C4-2B (cell line): ENCODE measurements at regions not wholly inside any gene's neighbourhood (a gene's known extent, or its start where the extent isn't known, plus 50 kb on each side); places are given as distances from the start of the nearest gene placed in this dataset.

ENCODE experiments used
- H3K27ac ChIP-seq: fragments of 450-650 bp; 2 replicates; pipeline ENCODE4 v1.5.1; 2017
- ZFX ChIP-seq: fragments of 450-650 bp; IDR thresholded peaks from 2 replicates; pipeline ENCODE4 v1.6.1; 2017
- TF ChIP-seq, protein P1 (sequence below): fragments of 450-650 bp; conservative IDR thresholded peaks from 2 replicates; pipeline ENCODE4 v1.5.1; 2017; ENCODE audit warnings: mild to moderate bottlenecking

DNA sequence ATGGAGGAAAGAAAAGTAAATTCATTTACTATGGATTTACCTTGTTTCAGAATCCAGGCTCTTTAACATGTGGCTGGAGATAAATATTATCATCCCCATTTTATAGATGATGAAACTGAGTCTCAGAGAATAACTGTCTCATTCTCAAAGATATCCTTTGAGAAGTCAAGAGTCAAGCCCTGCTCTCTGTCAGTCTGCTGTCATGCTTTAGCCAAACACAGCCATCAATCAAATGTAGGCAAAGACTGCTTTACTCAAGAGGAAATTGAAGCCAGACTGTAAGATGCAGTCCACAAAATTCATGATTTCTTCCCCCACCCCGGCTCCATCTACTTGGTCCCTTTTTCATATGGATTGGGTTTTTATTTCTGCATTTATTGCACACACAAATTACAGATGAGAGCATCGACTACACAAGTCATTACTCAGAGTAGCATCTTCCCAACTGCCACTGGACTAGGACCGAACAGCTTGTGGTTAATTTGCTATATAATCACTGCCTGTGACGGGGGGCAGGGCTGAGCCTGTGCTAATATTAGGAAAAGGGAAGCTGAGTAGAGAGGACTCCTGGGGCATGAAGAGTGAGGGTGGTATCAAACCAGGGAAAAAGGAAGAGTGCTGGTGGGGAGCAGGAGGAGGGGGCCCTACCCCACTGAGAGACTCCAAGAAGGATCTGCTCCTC, 102.7 kb upstream of the TOP1 start:
- TF ChIP-seq, protein P1, sequence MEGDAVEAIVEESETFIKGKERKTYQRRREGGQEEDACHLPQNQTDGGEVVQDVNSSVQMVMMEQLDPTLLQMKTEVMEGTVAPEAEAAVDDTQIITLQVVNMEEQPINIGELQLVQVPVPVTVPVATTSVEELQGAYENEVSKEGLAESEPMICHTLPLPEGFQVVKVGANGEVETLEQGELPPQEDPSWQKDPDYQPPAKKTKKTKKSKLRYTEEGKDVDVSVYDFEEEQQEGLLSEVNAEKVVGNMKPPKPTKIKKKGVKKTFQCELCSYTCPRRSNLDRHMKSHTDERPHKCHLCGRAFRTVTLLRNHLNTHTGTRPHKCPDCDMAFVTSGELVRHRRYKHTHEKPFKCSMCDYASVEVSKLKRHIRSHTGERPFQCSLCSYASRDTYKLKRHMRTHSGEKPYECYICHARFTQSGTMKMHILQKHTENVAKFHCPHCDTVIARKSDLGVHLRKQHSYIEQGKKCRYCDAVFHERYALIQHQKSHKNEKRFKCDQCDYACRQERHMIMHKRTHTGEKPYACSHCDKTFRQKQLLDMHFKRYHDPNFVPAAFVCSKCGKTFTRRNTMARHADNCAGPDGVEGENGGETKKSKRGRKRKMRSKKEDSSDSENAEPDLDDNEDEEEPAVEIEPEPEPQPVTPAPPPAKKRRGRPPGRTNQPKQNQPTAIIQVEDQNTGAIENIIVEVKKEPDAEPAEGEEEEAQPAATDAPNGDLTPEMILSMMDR: no peak
- no peak for TF ChIP-seq ZFX
- no peak overlapping the region for H3K27ac ChIP-seq

DNA sequence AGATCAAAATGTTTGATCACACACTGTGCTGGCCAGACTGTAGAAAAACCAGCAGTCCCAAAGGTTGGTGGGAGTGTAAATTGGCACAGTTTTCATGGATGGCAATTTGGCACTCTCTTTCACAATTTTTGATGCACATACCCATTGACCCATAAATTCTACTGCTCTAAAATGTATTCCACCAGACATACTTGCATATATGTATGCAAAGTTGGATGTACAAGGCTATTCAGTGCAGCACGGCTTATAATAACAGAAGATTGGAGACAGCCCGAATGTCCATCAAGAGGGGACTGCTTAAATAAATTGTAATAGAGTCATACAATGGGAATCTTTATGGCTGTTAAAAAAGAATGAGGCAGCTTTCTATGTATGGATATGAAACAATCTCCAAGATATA, 101.7 kb upstream of the TOP1 start:
- H3K27ac ChIP-seq: no peak overlapping the region
- TF ChIP-seq, protein P1: no peak
- TF ChIP-seq ZFX: no peak

DNA sequence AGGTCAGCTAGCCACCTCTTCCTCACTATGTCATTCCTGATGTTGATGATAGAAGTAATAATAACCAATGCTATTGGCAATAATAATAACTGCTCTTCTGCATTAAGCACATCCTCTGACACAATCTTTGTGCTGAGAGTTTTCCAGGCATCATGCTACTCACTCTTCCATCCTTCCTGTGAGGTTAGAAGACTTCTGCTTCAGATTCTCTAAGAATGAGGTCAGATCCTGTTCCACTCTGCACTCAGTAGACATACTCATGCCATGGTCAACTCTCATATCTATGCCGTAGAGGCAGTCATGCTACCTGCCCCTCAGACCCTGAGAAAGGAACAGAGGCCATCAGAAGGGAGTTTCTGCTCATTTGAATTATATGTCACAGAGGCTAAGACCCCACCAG, 98.1 kb upstream of the TOP1 start:
- no peak for TF ChIP-seq ZFX
- TF ChIP-seq, protein P1: no peak
- no peak overlapping the region for H3K27ac ChIP-seq

DNA sequence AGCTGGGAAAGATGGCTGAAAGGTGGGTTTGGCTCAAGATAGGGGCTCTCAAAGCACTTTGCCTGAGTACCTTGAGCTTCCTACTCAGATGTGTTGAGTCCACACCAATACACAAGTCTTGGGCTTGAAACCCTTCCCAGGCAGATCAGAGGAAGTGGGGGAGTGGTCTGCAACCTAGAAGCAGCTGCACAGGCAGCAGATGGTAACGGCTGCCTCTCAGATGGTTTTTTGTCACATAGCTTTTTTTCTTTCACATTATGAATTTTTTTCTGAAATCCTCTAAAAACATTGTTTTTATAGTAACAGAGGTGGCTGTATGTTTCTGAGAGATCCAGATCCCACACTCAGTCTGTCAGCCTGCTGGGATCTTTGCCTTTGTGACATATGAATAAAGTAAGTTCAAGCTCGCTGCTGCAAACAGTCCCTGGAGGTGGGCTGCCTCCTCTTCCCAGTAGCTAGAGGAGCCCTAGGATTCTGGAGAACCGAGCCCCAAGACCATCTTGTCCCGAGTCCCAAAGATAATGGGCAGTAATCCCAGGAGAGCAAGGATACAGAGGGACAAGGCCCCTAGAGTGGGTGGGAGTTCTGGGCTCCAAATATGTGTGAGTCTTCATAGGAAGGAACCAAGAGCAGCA, 97.1 kb upstream of the TOP1 start:
- no peak overlapping the region for H3K27ac ChIP-seq
- no peak for TF ChIP-seq ZFX
- TF ChIP-seq, protein P1: no peak

DNA sequence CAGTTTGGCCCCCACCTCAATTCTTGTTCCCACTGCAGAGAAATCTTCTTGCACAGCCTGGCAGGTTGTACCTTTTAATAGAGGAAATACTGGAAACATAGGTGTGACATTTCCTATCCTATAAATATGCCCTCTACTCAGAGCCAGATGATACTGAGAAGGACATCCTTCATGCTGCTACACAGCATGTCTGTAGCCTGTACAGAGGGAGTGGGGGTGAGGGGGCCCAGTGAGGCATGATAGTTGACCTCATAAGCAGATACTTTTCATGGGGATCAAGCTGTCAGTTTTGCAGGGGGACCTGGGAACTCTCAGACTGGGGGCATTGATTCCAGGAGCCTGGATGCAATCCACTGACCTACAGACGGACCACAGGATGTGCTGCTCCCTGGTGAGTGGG, 96.2 kb upstream of the TOP1 start:
- H3K27ac ChIP-seq: no peak overlapping the region
- TF ChIP-seq ZFX: no peak
- TF ChIP-seq, protein P1: no peak

DNA sequence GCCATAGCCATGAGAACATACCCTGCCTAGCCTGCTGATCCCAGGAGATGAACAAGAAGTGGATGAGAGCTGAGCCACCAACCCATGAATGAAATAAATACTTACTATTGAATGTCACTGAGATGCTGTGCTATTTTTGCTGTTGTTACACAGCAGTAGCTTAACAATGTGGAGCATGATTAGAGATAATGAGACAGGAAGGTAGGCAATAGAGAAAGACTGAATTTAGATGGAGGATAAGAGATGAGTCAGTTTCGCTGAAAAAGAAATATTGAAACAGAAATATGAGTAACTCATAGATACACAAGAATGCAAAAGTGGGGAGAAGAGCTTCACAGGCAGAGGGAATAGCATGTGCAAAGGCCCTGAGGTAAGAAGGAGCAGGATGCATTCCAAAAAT, 94.9 kb upstream of the TOP1 start:
- no peak overlapping the region for H3K27ac ChIP-seq
- TF ChIP-seq, protein P1: no peak
- TF ChIP-seq ZFX: no peak

DNA sequence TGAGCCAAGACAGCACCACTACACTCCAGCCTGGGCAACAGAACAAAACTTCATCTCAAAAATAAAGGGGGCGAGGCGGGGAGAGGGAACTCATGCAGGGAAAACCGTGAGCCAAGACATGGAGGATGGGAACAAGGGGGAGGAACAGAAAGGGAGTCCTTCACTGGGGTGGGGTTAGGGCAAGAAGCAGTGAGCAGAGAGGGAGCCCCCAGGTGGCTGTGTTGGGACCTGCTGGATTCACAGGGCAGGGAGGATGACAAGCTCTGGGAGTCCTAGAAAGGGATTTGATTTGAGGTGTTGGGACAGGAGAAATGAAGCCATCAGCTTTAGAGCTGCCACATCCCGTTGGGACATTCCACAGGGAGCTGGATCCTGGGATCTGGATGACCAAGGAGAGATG, 90.6 kb upstream of the TOP1 start:
- TF ChIP-seq ZFX: no peak
- TF ChIP-seq, protein P1: peak; percentile 33
- H3K27ac ChIP-seq: no peak overlapping the region
